Astrocyte of the cerebellum (primary cell): ENCODE measurements at regions not wholly inside any gene's neighbourhood (a gene's known extent, or its start where the extent isn't known, plus 50 kb on each side); places are given as distances from the start of the nearest gene placed in this dataset.

Source experiments
- DNase-seq: peaks from one replicate; pipeline ENCODE4 v3.0.0-alpha.2; 2011; ENCODE audit warnings: low read depth
- H3K4me3 ChIP-seq: 2 replicates; pipeline ENCODE4 v1.5.1; 2011; ENCODE audit warnings: mild to moderate bottlenecking, low read depth, low read length, moderate library complexity
- CTCF ChIP-seq: IDR thresholded peaks from 2 replicates; pipeline ENCODE4 v1.5.1; 2012; ENCODE audit warnings: low read length, low read depth, moderate library complexity, mild to moderate bottlenecking; ENCODE audit errors: missing control alignments
- in situ Hi-C: cut with HindIII; loops from 2 replicates; pipeline ENCODE4 v1.10.0; 2017; ENCODE audit warnings: low sequenced_read_pairs

DNA sequence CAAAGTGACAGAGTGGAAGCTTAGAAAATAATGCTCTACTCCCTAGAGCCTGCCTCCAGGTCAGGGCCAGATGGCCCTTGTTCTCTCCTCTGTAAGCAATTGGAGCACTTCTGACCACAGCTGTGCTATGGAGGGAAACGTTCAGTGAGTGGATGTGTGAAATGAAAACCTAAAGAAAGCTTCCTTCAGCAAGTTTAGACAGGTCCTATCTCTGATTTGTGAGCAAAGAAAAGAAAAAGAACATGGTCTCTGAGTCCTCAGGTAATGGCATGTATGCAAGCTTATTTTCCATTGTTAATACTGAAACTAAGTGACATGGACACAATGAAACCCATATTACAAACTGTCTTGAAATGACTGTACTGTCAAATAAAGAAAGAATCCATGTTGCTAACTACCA, 1486.8 kb downstream of the EFNB2 start:
- TF ChIP-seq CTCF: no peak
- in situ Hi-C loops: no loop called here

GRCh38 chr13:105047676-105048295, 1487.7 kb downstream of the EFNB2 start:
- no peak overlapping the region for H3K4me3 ChIP-seq
- no peak for TF ChIP-seq CTCF
- in situ Hi-C loops: no loop called here
- no peak for DNase-seq

More for the DNA sequence above, 1486.8 kb downstream of the EFNB2 start:
- no peak overlapping the region for H3K4me3 ChIP-seq
- no peak for DNase-seq

DNA sequence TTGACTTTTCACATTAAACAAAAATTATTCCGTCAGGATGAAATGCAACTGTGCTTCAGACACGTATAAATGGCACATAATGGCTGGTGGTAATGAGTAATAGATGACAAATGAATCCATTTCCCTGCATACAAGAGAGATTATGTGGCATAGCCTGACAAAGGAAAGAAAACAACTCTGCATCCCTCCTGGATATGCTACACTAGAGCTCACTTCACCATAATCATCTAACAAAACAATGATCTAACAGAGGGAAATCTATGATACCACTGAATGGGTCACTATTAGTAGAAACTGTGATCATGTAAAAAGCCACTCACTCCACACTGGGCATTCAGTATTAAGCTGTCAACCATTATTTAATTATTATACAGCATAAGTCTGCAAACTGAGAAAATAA, 1498.4 kb downstream of the EFNB2 start:
- TF ChIP-seq CTCF: no peak
- H3K4me3 ChIP-seq: no peak overlapping the region
- in situ Hi-C loops: no loop called here
- DNase-seq: no peak

GRCh38 chr13:105035092-105035491, 1500.4 kb downstream of the EFNB2 start:
- TF ChIP-seq CTCF: no peak
- in situ Hi-C loops: no loop called here
- DNase-seq: no peak

DNA sequence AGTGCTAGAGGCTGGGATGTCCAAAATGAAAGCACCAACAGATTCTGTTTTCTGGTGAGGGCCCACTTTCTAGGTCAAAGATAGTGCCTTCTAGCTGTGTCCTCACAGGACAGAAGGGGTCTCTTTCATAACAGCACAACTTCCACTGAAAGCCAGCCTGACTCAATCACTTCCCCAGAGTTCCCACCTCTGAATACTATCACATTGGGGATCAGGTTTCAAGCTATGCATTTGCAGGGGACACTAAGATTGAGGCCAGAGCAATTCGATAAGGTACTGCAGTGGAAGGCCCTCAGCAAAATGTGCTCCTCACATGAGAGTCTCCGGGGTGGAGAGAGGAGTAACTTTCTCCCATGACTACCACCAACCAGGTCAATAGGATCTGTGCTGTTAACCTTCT, 1501.5 kb downstream of the EFNB2 start:
- DNase-seq: no peak
- in situ Hi-C loops: no loop called here
- no peak overlapping the region for H3K4me3 ChIP-seq
- TF ChIP-seq CTCF: no peak

More at GRCh38 chr13:105035092-105035491, 1500.4 kb downstream of the EFNB2 start:
- H3K4me3 ChIP-seq: no peak overlapping the region

- TF ChIP-seq CTCF: no peak
- H3K4me3 ChIP-seq: no peak overlapping the region
- in situ Hi-C loops: no loop called here
Measured at GRCh38 chr13:105031306-105031705, 1504.2 kb downstream of the EFNB2 start.

More at GRCh38 chr13:105031306-105031705, 1504.2 kb downstream of the EFNB2 start:
- no peak for DNase-seq
